Tibial artery (tissue), 4 donors: ENCODE measurements at regions not wholly inside any gene's neighbourhood (a gene's known extent, or its start where the extent isn't known, plus 50 kb on each side); places are given as distances from the start of the nearest gene placed in this dataset.

Experiments used
- DNase-seq, 2 donors: peaks; one replicate each; pipeline ENCODE4 v3.0.0-alpha.2; 2019
- H3K27ac ChIP-seq, 2 donors: fragments of 200-600 bp; sonication (generic) in 1 of 2; 1 replicate in 1 of 2; 2 replicates in 1 of 2; pipeline ENCODE4 v1.5.1; 2018 to 2019; ENCODE audit warnings: mild to moderate bottlenecking in 1 of 2
- H3K27me3 ChIP-seq, 2 donors: fragments of 200-600 bp; sonication (generic) in 1 of 2; one replicate each; pipeline versions ENCODE4 v1.5.1 to v1.6.0; 2016 to 2019
- H3K36me3 ChIP-seq, 3 donors: fragments of 200-600 bp; sonication (generic) in 2 of 3; one replicate each; pipeline ENCODE4 v1.5.1; 2016 to 2019; ENCODE audit warnings: mild to moderate bottlenecking in 2 of 3
- H3K4me1 ChIP-seq, 4 donors: fragments of 200-600 bp; sonication (generic) in 2 of 4; 1 replicate in 3 of 4; 2 replicates in 1 of 4; pipeline ENCODE4 v1.5.1; 2016 to 2019
- H3K4me3 ChIP-seq, 2 donors: fragments of 200-600 bp; sonication (generic) in 1 of 2; 1 replicate in 1 of 2; 2 replicates in 1 of 2; pipeline ENCODE4 v1.5.1; 2018 to 2019; ENCODE audit warnings: mild to moderate bottlenecking in 2 of 2
- H3K9me3 ChIP-seq, 3 donors: fragments of 200-600 bp; sonication (generic) in 1 of 3; one replicate each; pipeline ENCODE4 v1.5.1; 2016 to 2019
- intact Hi-C: fragments of 100-400 bp; cut with DNase I; formaldehyde crosslinking; loops from one replicate; pipeline ENCODE4 v1.15.0; 2023; ENCODE audit warnings: low total_unique reads
- TF ChIP-seq, protein P1 (sequence below), 2 experiments: fragments of 200-600 bp in 1 of 2; fragments of 450-650 bp in 1 of 2; IDR thresholded peaks; one replicate each; pipeline ENCODE4 v1.5.1; 2017 to 2019; ENCODE audit warnings: antibody characterized with exemption in 2 of 2, mild to moderate bottlenecking in 1 of 2, moderate library complexity in 1 of 2

DNA sequence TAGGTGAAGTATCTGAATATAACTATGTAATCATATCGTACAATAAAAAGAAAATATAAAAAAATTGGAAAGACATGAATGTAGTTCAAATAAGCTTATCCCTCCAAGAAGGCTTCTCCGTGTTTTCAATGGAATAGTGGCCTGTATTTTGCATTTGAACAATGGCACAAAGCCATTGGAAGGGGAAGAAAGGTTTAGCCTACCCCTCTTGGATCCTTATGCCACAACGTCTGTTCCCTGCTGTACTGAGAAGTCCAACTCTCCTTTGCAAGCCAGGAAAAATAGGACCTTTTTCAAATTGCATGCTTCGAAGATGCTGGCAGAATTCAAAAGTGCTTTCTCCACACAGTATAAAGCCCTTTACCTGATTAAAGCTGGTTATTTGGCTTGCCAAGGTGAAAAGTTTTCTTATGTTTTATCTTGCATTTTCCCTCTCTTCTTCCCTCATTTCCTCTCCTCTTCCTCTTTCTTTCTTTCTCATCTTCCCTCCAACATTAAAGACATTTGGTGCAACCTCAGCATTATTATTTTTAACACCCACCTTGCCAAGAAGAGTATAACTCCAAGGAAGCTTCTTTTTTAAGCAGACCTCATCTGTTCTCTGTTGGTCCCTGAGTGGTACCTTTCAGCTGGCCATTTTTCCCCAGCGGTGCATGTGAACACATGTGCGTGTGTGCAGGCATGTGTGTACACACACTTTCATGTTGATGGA, 968.6 kb upstream of the RBFOX1 start:
- H3K4me1 ChIP-seq = no peaks in the 10 kb centered on the region

DNA sequence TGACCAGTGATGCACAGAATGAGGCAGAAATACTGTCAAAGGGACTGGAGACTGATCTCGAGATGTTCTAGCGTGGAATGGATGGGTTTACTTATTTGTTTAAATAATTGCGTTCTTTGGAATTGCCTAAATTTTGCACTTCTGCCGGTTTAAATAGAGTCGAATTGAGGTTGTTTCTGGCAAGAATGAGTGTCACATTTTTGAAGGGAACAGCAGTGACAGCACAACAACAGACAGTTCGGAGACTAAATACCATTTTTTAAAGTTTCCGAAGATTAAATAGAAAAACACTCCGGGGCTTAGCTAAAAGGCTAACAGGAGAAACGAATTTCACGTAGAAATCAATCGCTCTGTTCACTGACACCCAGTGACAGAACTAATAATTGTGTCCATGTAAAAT, 969.2 kb upstream of the RBFOX1 start:
- Histone ChIP-seq H3K9me3 (no peaks in the 10 kb centered on the region), H3K36me3 (no peaks in the 10 kb centered on the region), H3K27ac (no peak overlapping the region), H3K4me1 (no peaks in the 10 kb centered on the region), H3K4me3 (no peak overlapping the region), H3K27me3 (no peaks in the 10 kb centered on the region)
- TF ChIP-seq, protein P1, sequence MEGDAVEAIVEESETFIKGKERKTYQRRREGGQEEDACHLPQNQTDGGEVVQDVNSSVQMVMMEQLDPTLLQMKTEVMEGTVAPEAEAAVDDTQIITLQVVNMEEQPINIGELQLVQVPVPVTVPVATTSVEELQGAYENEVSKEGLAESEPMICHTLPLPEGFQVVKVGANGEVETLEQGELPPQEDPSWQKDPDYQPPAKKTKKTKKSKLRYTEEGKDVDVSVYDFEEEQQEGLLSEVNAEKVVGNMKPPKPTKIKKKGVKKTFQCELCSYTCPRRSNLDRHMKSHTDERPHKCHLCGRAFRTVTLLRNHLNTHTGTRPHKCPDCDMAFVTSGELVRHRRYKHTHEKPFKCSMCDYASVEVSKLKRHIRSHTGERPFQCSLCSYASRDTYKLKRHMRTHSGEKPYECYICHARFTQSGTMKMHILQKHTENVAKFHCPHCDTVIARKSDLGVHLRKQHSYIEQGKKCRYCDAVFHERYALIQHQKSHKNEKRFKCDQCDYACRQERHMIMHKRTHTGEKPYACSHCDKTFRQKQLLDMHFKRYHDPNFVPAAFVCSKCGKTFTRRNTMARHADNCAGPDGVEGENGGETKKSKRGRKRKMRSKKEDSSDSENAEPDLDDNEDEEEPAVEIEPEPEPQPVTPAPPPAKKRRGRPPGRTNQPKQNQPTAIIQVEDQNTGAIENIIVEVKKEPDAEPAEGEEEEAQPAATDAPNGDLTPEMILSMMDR (IDR thresholded peaks at IDR 0.05) = no peak
- intact Hi-C loops = no loop called here
- DNase-seq = no peak

More for the DNA sequence above, 968.6 kb upstream of the RBFOX1 start:
- H3K4me3 ChIP-seq = no peak overlapping the region
- H3K27ac ChIP-seq = no peak overlapping the region
- no peaks in the 10 kb centered on the region for H3K27me3 ChIP-seq
- intact Hi-C loops = no loop called here
- DNase-seq = no peak
- H3K36me3 ChIP-seq = no peaks in the 10 kb centered on the region
- TF ChIP-seq, protein P1 (IDR thresholded peaks at IDR 0.05) = no peak
- H3K9me3 ChIP-seq = no peaks in the 10 kb centered on the region

DNA sequence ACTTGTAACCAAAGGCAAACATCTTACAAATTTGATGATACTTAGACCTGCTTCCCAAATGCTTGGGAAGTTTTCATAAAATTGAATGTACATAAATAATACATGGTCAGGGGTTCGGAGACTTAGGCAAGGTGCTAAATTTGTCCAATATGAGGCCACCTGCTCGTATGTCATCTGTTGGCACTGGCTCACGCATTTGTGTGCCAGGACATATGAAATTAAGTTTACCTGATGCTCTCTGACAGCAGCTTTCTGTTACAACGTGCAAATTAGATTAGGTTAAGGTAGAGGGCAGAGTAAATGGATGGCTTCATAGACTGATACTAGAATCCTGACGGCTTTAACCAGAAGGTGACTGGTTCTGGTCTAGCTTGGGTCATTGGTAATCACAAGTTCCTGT, 970.3 kb upstream of the RBFOX1 start:
- Histone ChIP-seq H3K36me3 (no peaks in the 10 kb centered on the region), H3K4me1 (no peaks in the 10 kb centered on the region), H3K4me3 (no peak overlapping the region), H3K27ac (no peak overlapping the region), H3K9me3 (no peaks in the 10 kb centered on the region), H3K27me3 (no peaks in the 10 kb centered on the region)
- intact Hi-C loops = no loop called here
- no peak for DNase-seq
- TF ChIP-seq, protein P1 (IDR thresholded peaks at IDR 0.05) = no peak

DNA sequence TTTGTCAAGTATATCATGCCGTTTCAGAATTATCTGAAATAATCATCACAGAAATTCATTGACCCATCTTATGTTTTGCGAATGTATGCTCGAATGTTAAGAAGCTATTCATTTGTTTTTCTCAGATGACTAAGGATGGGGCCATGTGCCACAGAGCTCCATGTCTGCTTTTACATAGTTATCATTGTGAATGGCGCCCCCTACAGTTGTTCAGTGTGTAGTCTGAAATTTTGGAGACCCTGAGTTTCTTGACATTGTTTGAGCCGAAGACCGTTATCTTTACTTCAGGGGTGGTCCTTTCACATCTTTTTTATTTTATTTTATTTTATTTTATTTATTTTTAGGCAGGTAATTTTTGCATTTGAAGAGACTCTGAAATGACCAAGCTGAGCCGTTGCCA, 972.0 kb upstream of the RBFOX1 start:
- H3K9me3 ChIP-seq = no peaks in the 10 kb centered on the region
- no peak overlapping the region for H3K4me3 ChIP-seq
- TF ChIP-seq, protein P1 (IDR thresholded peaks at IDR 0.05) = no peak
- H3K27ac ChIP-seq = no peak overlapping the region
- intact Hi-C loops = no loop called here
- H3K4me1 ChIP-seq = no peaks in the 10 kb centered on the region
- H3K27me3 ChIP-seq = no peaks in the 10 kb centered on the region
- no peak for DNase-seq
- no peaks in the 10 kb centered on the region for H3K36me3 ChIP-seq

DNA sequence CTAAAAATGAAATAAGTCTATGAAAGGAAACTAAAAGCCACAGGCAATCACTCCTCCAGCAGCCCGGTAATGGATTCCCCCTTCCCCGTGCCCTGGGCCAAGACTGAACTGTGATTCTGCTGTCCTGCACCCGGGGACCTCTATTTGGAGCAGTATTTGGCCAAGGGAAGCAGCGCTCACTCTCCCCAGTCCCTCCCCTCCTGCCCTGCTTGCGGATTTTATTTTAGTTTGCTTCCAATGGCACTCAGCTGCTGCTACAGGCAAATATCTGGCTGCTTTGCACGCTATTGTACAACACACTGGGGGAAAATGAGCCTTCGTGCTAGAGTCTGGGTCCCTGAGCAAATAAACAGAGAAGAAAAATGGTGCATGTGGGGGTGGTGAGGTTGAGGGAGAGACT, 975.7 kb upstream of the RBFOX1 start:
- Histone ChIP-seq H3K4me3 (no peak overlapping the region), H3K36me3 (no peaks in the 10 kb centered on the region)
- DNase-seq = no peak

More for the DNA sequence above, 975.7 kb upstream of the RBFOX1 start:
- TF ChIP-seq, protein P1 (IDR thresholded peaks at IDR 0.05) = no peak
- intact Hi-C loops = no loop called here
- no peak overlapping the region for H3K27ac ChIP-seq
- no peaks in the 10 kb centered on the region for H3K27me3 ChIP-seq
- H3K9me3 ChIP-seq = no peaks in the 10 kb centered on the region
- H3K4me1 ChIP-seq = no peaks in the 10 kb centered on the region
